Choroid plexus epithelial cell (primary cell): ENCODE measurements at regions not wholly inside any gene's neighbourhood (a gene's known extent, or its start where the extent isn't known, plus 50 kb on each side); places are given as distances from the start of the nearest gene placed in this dataset.

ENCODE experiments used
- DNase-seq: peaks from one replicate; pipeline ENCODE4 v3.0.0-alpha.2; 2010; ENCODE audit warnings: low read depth
- H3K4me3 ChIP-seq: 2 replicates; pipeline ENCODE4 v1.5.1; 2011; ENCODE audit warnings: low read depth, mild to moderate bottlenecking, control low read depth, low read length, moderate library complexity
- CTCF ChIP-seq: conservative IDR thresholded peaks from 2 replicates; pipeline ENCODE4 v1.5.1; 2011; ENCODE audit warnings: low read depth, mild to moderate bottlenecking, control low read depth, inconsistent platforms, low read length, moderate library complexity

- TF ChIP-seq CTCF, result no peak
- no peak for DNase-seq
- no peak overlapping the region for H3K4me3 ChIP-seq
Measured at GRCh38 chr6:103870970-103871369, 988.7 kb downstream of the HACE1 start.

DNA sequence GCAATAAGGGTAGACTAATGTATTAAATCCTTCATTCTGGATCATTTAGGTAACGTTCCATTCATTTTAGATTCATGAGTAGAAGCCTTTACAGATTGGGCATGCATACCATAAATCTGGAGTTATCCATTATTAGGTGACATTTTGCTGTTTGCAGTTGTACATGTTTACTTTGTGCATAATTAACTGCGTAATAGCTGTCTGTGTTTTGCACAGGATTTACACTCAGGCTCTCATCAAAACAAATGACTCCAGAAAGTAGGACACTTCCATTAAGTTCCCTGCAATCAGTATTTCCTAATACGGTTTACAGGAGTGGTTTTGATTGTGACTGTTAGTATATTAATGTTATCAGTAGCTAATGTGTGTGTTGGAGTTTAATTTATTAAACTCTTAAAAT lies 997.4 kb downstream of the HACE1 start:
- no peak overlapping the region for H3K4me3 ChIP-seq
- no peak for TF ChIP-seq CTCF
- no peak for DNase-seq

GRCh38 chr6:103858003-103858402 lies 1001.7 kb downstream of the HACE1 start:
- DNase-seq, result no peak
- no peak overlapping the region for H3K4me3 ChIP-seq
- TF ChIP-seq CTCF, result no peak

GRCh38 chr6:103855750-103856149 lies 1004.0 kb downstream of the HACE1 start:
- no peak for TF ChIP-seq CTCF
- no peak for DNase-seq
- H3K4me3 ChIP-seq, result no peak overlapping the region

GRCh38 chr6:103854059-103854458 lies 1005.7 kb downstream of the HACE1 start:
- no peak for DNase-seq
- no peak overlapping the region for H3K4me3 ChIP-seq
- TF ChIP-seq CTCF, result no peak

DNA sequence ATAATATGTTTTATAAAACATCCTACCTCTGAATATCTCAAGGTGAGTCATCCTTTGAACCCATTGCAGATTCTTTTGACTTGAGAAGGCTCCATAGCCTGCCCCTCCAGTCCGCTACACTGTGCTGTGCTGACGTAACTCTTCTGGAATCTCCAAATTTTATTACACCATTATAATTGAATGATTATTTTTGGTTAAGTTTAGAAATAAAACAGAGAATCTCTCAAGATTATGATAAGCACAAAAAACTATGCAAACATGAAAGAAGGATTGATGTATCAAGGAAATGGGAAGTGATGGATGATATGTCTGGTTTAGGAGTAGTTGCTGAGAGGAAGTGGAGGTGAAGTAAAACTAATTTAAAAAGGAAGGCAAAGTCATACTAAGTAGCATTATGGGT lies 1021.3 kb downstream of the HACE1 start:
- no peak overlapping the region for H3K4me3 ChIP-seq
- DNase-seq, result no peak
- no peak for TF ChIP-seq CTCF

GRCh38 chr6:103826209-103826608 lies 1033.5 kb downstream of the HACE1 start:
- DNase-seq, result no peak
- H3K4me3 ChIP-seq, result no peak overlapping the region
- no peak for TF ChIP-seq CTCF
